GM21515 (cell line): ENCODE measurements at regions not wholly inside any gene's neighbourhood (a gene's known extent, or its start where the extent isn't known, plus 50 kb on each side); places are given as distances from the start of the nearest gene placed in this dataset.

Experiments
- ATAC-seq: cut with Tn5 transposase; IDR thresholded peaks from one replicate; pipeline ENCODE4 v1.9.1; 2021; ENCODE audit not compliant: unreplicated experiment

DNA sequence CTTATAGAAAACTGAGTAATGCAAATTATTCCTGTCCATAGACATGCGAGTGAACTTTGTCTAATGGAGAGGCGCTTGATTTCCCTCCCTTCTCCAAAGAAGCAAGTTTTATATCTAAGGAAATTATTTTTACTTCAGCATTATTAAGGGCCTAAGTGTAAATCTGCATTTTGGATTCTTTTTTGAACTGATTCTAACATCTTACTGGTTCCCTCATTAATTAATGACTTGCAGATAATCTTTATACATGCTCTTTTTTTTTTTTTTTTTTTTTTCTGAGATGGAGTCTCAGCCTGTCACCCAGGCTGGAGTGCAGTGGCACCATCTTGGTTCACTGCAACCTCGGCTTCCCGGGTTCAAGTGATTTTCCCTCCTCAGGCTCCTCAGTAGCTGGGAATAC lies 209.5 kb downstream of the TLE4 start:
- ATAC-seq, result no peak

DNA sequence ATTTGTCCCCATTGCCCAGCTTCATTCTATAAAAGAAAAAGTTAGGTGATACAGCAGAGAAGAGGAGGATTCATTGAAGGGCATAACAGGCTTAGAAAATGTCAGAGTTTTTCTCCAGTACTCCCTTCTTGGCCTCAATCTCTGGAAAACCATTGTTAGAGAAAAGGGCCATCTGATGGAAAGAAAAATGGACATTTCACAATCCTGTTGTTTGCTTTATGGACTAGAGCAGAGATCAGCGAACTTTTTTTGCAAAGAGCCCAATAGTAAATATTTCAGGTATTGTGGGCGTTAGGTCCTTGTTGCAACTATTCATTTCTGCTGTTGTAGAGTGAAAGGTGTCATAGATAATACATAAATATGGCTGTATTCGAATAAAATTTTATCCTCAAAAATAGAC lies 208.8 kb downstream of the TLE4 start:
- no peak for ATAC-seq

DNA sequence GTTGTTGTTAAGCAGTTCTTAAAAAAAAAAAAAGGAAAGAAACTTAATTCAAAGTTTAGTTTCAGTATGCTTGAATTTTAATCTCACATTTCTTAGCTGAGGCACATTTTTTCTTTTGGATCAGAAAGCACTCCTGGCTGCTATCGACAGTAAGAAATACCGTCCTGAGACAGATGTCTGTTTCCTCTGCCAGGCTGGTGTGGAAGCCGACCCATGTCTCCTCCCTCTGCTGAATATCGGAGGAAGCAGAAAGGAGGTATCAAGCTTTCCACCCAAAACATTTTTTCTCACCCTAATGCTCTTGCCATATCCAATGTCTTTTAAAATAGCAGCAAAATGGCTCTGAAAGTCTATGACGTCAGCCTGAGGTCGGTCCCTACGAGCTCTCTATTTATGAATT lies 208.1 kb downstream of the TLE4 start:
- no peak for ATAC-seq

DNA sequence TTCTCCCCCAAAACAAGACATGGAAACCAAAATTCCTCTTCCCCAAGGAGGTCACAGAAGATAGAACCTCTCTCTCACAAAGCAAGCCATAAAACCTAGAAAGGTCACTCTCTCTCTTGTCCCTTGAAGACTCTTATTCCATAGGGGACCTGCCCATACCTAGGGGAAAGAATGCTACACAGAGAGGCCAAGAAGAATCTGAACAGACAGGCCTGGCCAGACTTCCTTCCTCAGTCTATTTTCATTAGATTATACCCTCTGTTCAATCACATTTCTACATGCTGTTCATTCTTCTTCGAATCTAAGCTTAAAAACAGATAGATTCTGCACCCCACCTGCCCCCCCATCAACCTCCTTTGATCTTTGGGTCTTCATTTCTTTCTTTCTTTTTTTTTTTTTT lies 206.8 kb downstream of the TLE4 start:
- no peak for ATAC-seq

DNA sequence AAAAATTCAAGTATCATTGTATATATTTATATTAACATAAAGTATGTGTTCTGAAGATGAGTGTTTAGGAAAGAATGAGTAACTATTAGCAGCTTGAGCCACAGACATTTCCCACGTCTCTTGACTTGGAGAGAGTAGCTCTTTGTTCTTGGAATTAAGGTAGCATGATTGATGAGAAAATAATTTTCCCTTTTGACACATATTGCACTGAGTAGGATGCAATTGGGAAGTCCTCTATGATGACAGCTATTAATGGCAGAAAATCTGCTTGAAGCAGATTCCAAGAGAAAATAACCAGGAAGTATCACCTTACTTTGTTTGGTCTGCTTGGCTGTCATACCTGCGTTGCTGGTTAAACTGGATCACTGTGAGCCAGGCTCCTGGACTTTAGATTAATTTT lies 204.8 kb downstream of the TLE4 start:
- no peak for ATAC-seq
